Mesodermal cell (in vitro differentiated cells): ENCODE measurements at regions not wholly inside any gene's neighbourhood (a gene's known extent, or its start where the extent isn't known, plus 50 kb on each side); places are given as distances from the start of the nearest gene placed in this dataset.

Experiments used
- H3K27ac ChIP-seq: 2 replicates; pipeline ENCODE4 v1.7.0; 2013; ENCODE audit warnings: mild to moderate bottlenecking, low read depth, low read length, moderate library complexity; ENCODE audit not compliant: severe bottlenecking
- H3K36me3 ChIP-seq: 2 replicates; pipeline ENCODE4 v1.7.1; 2013; ENCODE audit warnings: mild to moderate bottlenecking, low read length, moderate library complexity; ENCODE audit not compliant: control insufficient read depth, insufficient read depth
- H3K4me1 ChIP-seq: one replicate; pipeline ENCODE4 v1.7.1; 2013; ENCODE audit warnings: mild to moderate bottlenecking, low read length; ENCODE audit not compliant: insufficient read depth, control insufficient read depth, poor library complexity, severe bottlenecking
- H3K4me3 ChIP-seq: 2 replicates; pipeline ENCODE4 v1.7.0; 2013; ENCODE audit warnings: low read length, control low read depth, mild to moderate bottlenecking; ENCODE audit not compliant: insufficient read depth, poor library complexity, severe bottlenecking; ENCODE audit errors: extremely low read depth
- H3K9me3 ChIP-seq: 2 replicates; pipeline ENCODE4 v1.7.1; 2013; ENCODE audit warnings: mild to moderate bottlenecking, low read length, moderate library complexity; ENCODE audit not compliant: control insufficient read depth
- WGBS, 2 experiments: methylation state at CpG; one replicate each; pipeline ENCODE4 v1.1.5; 2013; ENCODE audit warnings: missing lambda C conversion rate in 2 of 2; ENCODE audit not compliant: insufficient coverage in 2 of 2; 5-methylcytosine and 5-hydroxymethylcytosine counted together

GRCh38 chr3:181623924-181624694 is 87.6 kb upstream of the SOX2 start:
- Histone ChIP-seq H3K27ac (no peak overlapping the region), H3K4me3 (no peak overlapping the region), H3K4me1 (no peaks in the 10 kb centered on the region), H3K9me3 (no peaks in the 10 kb centered on the region), H3K36me3 (no peaks in the 10 kb centered on the region)
- WGBS, 2 experiments: 92% methylated on average over 2 of the region's 4 CpGs; no CpG with 5 or more reads in 1 of the 2 experiments

GRCh38 chr3:181622365-181622764 is 89.4 kb upstream of the SOX2 start:
- 90 to 92% methylated on average over 5 to 6 of the region's 6 CpGs for WGBS, 2 experiments
- H3K4me1 ChIP-seq: no peaks in the 10 kb centered on the region

GRCh38 chr3:181619897-181620296 is 91.8 kb upstream of the SOX2 start:
- no CpG with 5 or more reads among the region's 1 CpG for WGBS, 2 experiments
- no peak overlapping the region for H3K4me3 ChIP-seq
- no peaks in the 10 kb centered on the region for H3K4me1 ChIP-seq
- no peaks in the 10 kb centered on the region for H3K36me3 ChIP-seq
- no peaks in the 10 kb centered on the region for H3K9me3 ChIP-seq
- no peak overlapping the region for H3K27ac ChIP-seq

More at GRCh38 chr3:181622365-181622764, 89.4 kb upstream of the SOX2 start:
- no peak overlapping the region for H3K27ac ChIP-seq
- no peak overlapping the region for H3K4me3 ChIP-seq
- H3K9me3 ChIP-seq: no peaks in the 10 kb centered on the region
- H3K36me3 ChIP-seq: no peaks in the 10 kb centered on the region

DNA sequence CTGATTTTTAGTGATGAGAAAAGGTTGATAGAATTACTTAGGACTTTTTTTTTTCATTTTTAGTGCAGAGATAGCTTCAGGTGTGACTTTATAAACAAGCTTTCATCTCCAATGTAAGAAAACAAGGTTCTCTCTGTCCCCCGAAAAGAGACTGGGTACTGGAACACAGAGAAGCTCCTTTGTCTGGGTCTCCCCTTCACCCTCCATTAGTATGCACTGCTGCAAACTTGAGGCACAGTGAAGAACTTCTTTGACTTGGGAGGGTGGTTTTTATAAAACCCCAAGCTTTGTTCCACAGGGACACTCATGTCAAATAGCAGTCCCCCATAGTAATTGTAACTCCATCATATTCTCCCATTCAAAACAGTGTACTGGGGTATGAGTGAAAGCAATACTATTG is 93.5 kb upstream of the SOX2 start:
- H3K9me3 ChIP-seq: no peaks in the 10 kb centered on the region
- no peak overlapping the region for H3K4me3 ChIP-seq
- H3K4me1 ChIP-seq: no peaks in the 10 kb centered on the region
- no CpG with 5 or more reads among the region's 1 CpG for WGBS, 2 experiments
- no peak overlapping the region for H3K27ac ChIP-seq
- no peaks in the 10 kb centered on the region for H3K36me3 ChIP-seq

DNA sequence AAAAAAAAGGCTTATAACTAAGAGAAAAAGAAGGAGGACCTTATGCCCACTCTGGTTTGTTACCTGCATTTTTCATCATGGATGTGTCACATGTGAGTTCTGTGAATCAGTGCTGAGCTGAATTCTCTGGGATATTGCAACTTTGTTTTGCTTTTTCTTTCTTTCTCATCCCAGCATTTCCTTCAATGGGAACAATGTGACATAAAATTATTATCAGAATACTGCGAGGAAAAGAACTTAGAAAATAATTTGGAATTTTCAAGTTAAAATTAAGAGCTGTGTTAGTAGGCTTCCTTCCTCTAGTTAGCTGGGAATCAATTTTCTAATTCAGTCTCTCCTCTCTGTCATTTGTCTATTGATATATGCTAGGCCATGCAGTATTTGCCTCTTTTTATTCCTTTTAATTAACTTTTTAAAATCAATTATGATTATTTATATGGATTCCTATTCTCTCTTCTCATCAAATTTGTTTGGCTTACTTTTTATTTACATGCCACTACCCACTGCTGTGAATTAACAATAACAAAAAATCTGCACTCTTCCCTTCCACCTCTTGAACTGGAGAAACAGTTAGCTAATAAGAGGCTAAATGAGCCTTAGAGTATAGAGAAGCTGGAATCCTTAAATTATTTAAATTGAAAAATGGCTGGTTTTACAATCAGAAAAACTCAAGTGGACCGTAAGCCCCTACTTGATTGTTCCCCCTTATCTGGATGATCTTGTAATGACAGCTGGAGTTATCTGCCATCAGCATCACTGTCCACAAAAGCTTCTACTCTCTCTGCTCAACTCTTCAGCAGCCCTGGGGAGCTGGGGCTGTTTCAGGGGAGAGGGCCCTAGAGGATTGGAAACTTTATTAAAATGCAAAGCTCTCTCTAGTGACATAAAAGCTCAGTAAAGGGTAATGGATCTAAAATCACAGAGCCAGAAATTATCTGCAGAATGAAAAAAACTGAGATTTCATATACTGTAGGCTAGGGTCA is 95.3 kb upstream of the SOX2 start:
- Histone ChIP-seq H3K4me3 (no peak overlapping the region), H3K4me1 (no peaks in the 10 kb centered on the region), H3K27ac (no peak overlapping the region), H3K9me3 (no peaks in the 10 kb centered on the region), H3K36me3 (no peaks in the 10 kb centered on the region)
- no CpG with 5 or more reads among the region's 2 CpGs for WGBS, 2 experiments

GRCh38 chr3:181615666-181616065 is 96.1 kb upstream of the SOX2 start:
- no peaks in the 10 kb centered on the region for H3K4me1 ChIP-seq
- H3K9me3 ChIP-seq: no peaks in the 10 kb centered on the region
- no peak overlapping the region for H3K27ac ChIP-seq
- H3K36me3 ChIP-seq: no peaks in the 10 kb centered on the region
- no peak overlapping the region for H3K4me3 ChIP-seq

- H3K27ac ChIP-seq: no peak overlapping the region
- no peak overlapping the region for H3K4me3 ChIP-seq
- no peaks in the 10 kb centered on the region for H3K4me1 ChIP-seq
- H3K36me3 ChIP-seq: no peaks in the 10 kb centered on the region
- no peaks in the 10 kb centered on the region for H3K9me3 ChIP-seq
These were observed 96.8 kb upstream of the SOX2 start for GRCh38 chr3:181614878-181615277.

- Histone ChIP-seq H3K27ac (no peak overlapping the region), H3K9me3 (no peaks in the 10 kb centered on the region), H3K4me1 (no peaks in the 10 kb centered on the region), H3K4me3 (no peak overlapping the region), H3K36me3 (no peaks in the 10 kb centered on the region)
- no CpG with 5 or more reads among the region's 1 CpG for WGBS, 2 experiments
These were observed 97.9 kb upstream of the SOX2 start for GRCh38 chr3:181613813-181614212.

- H3K9me3 ChIP-seq: no peaks in the 10 kb centered on the region
- WGBS, 2 experiments: no CpG with 5 or more reads among the region's 1 CpG
- H3K4me3 ChIP-seq: no peak overlapping the region
- no peaks in the 10 kb centered on the region for H3K36me3 ChIP-seq
- no peaks in the 10 kb centered on the region for H3K4me1 ChIP-seq
- no peak overlapping the region for H3K27ac ChIP-seq
These were observed 98.5 kb upstream of the SOX2 start for GRCh38 chr3:181613191-181613590.

GRCh38 chr3:181610973-181611265 is 100.8 kb upstream of the SOX2 start:
- H3K27ac ChIP-seq: no peak overlapping the region
- no peak overlapping the region for H3K4me3 ChIP-seq
- H3K36me3 ChIP-seq: no peaks in the 10 kb centered on the region
- 100% methylated on average over 1 of the region's 2 CpGs for WGBS, 2 experiments
- no peaks in the 10 kb centered on the region for H3K4me1 ChIP-seq
- H3K9me3 ChIP-seq: no peaks in the 10 kb centered on the region
